Fibroblast of the conjunctiva (primary cell): ENCODE measurements at regions not wholly inside any gene's neighbourhood (a gene's known extent, or its start where the extent isn't known, plus 50 kb on each side); places are given as distances from the start of the nearest gene placed in this dataset.

Source experiments
- DNase-seq: peaks from one replicate; pipeline ENCODE4 v3.0.0-alpha.2; 2010; ENCODE audit warnings: low read depth

DNA sequence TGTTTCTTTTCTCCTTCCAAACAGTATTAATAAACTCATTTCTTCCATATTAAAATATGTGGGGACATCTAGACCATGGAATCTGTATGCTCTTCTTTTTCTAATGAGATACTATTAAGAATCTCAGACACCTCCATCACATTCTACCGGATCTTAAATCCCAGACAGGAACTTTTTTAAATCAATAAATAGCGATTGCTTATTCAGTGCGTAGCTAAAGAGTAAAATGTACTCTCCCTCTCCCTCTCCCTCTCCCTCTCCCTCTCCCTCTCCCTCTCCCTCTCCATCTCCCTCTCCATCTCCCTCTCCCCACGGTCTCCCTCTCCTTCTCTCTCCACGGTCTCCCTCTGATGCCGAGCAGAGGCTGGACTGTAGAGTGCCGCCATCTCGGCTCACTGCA, 297.0 kb downstream of the HNRNPD start:
- no peak for DNase-seq

DNA sequence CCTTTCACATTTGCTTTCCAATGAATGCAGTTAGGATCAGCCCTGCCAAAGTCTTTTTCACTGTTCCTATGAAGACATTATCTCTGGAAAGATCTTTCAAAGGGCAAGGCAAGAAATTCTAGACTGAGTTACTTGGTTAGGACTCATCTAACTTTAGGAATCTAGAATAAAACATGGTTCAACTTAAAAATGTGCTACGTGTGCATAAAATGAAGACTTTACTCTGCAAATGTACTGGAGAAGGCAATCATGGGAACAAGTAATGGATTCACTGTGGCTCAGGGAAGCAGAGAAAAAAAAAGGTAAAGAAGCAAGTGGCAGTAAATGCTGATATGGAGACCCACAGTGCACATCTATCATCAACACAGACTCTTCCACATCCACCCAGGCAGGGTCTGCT, 297.4 kb downstream of the HNRNPD start:
- DNase-seq: no peak

DNA sequence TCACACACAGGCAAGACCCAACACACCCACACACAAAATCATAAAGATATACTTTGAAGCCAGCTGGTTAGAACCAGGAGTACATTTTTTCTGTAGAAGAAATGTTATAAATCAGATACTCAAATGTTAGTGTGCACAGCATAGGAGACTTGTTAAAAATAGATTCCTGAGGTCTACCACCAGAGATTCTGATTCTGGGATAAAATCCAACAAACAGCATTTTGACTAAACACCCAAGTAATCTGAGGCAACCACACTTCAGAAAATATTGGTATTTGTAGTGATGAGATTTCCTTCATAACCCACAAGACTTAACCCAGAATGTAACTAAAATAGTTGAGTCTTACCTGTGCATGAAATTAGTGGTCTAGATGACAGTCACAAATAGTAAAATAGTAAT, 301.8 kb downstream of the HNRNPD start:
- no peak for DNase-seq

DNA sequence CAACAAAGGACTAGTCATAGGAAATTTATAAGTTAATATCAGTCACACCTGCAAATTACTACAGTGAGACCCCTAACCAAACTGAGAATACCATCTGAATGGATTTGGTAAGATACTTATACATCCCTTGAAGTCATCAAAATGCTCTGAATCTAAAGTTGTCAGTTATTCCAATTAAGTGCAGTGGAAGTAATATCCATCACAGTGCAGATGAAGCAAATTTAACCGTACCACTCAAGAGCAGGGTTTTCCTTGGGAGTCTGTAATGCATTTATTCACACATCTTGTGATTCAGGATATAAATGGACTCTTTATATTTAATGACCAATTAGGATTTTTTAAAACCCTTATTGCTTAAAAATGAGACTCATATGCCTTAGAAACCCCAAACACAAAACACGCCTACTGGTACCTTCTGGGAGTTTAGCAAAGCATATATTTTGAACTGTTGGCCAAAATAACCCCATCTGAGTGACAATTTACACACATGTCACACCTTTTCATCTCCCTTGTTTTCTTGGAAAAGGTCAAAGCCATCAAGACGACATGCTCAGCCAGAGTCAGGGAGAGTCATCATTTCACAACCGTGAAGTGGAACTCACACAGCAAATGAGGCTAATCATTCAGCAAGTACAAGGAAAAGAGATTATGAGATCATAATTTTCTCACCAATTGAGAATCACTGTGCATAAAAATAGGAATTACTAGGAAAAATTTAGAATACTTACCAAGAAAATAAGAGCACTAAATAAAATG, 303.7 kb downstream of the HNRNPD start:
- DNase-seq: no peak

DNA sequence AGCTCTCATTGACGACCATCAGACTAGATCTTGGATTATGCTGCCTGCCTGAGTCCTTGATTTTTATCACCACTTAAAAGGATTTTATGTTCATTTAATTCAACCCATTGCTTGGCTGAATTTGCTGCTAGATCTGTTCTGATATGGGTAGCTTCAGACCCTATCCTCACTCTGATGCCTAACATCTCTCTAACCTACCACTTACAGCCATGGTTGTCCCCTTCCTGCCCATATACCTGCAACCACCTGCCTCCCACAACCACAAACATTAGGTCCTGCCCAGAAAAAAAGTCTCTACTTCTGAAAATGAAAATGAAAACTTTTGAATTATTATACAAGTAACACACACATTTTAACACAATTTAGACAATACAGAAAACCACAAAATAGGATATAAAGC, 310.8 kb downstream of the HNRNPD start:
- DNase-seq: no peak

DNA sequence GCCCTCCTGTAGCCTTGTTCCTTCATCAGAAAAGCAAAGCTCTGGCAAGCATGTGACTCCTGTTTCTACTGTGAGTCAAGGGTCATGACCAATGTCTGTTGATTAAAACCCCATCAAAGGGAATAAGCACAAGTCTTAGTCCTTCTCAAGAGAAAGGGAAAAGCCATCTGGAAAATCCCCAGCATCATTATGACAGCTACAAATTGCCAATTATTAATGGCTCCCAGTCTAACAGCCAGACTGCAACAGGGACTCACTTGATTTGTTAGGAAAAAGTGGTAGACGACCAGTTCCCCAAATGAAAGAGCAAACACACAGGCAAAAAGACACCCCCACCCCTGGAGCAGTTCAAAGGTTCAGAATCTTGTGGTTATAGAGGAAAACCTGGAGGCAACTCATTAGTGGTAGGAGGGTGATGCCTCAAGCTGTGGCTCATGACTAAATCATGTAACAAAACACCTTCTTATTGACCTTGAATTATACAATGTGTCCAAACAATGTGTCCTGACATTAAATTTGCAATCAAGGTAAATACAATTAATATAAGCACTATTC, 315.7 kb downstream of the HNRNPD start:
- DNase-seq: no peak

DNA sequence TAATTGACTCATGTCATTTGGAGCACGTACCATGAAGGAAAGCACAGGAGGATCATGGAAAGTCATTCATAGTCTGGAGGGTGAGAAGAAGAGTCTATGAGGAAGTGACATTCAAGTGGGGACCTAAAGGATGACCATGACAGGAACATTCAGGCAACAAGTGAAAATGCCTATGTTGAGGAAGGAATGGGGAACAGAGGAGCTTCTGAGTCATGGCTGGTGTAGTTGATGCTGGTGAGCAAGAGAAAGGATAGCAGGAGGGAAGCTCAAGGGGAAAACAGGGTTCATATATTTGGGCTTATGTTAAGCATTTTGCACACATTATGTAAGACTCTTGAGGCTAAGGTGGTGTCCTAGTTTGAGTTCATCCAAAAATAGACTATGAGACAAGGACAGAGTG, 318.6 kb downstream of the HNRNPD start:
- no peak for DNase-seq

DNA sequence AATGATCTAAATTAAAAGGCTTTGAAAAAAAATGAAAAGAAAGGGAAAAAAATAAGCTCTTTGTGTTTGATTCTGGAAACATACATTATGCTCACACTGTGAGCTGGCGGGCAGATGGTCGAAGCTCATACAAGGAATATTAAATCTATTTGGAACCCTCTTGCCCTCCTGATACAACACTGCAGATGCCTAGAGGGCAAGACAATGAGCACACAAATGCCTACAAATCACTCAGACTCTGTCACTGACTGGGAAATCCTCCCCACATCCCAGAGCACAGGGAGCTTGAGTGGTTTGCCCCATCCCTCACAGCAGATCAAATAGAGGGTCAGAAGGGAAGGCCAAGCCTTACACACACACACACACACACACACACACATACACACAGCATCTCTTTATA, 320.4 kb downstream of the HNRNPD start:
- DNase-seq: no peak

DNA sequence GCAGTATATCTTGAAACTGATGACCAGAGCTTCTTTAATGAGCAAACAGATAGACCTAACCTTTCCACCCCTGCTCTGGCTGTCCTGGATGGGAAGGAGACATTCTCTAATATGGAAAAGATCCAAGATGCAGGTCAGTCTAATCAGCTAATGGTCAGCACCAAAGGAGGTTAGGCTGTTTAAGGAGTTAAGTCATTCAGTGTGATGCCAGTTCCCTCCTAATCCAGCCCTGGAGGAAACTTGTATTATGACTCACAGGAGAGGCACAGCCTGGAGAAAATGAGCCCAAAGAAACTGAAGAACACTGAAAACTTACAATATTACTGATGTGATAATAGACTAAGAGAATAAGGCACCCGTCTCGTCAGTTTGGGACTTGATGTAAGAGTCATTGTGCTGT, 323.0 kb downstream of the HNRNPD start:
- DNase-seq: no peak

DNA sequence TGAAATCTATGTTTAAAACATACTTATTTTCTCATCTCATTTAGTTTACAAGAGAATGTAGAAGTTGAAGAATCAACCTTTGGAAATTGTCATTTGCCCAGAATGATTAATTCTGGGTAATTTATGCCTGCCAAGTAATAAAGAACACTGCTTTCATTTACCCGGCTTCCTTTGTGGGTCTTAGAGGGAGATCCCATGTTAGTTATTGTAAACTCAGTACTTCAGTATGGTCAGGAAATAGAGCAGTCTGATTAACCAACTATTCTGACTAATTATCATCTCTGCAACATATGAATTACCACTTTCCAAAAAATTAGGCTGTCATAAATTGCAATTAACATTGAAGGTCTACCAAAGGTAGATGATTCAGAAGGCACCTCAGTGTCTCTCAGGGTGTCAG, 324.5 kb downstream of the HNRNPD start:
- no peak for DNase-seq

DNA sequence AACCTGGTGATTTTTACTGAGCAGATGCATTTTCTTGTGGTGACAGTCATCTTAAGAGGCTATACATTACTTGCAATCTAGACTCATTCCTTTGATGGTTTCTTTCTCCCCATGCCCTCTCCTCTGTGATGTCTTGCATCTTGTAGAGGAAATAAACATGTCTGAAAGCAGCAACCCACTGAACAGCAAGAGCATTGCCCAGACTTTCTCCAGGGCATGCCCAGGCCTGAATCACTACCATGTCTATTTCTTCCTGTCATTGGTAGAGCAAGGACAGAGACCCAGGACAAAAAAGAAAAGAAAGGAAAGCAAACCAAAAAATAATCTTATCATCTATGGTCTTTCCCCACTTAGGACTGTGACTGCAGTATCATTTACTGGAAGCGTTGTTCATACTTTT, 326.1 kb downstream of the HNRNPD start:
- DNase-seq: no peak

DNA sequence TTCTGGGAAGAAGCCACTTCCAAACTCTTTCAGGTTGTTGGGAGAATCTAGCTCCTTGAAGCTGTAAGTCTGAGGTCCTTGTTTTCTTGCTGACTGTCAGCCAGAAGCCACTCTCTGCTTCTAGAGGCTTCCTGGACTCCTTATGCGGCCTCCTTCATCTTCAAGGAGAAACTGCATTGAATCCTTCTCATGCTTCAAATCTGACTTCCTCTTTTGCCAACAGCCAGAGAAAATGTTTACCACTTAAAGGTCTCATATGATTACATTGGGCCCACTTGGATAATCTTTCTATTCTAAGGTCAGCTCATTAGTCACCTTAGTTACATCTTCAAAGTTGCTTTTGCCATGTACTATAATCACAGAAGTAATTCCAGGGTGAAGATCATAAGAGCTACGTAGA, 327.0 kb downstream of the HNRNPD start:
- DNase-seq: no peak

DNA sequence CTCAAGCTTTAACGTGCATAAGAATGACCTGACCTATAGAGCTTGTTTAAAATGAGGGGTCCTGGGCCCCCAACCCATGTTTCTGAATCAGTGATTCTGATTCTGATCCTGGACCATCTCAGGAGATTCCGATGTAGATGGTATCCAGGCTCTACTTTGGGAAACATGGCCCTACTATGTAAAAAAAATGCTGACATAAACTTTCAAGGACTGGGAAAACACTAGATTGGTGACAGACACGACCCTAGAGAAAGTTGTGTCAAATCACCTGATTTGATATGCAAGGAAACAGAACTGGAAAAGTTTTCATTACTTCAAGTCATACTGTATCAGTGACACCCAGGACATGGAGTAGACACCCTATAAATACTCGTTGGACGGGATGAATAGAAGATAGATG, 328.5 kb downstream of the HNRNPD start:
- no peak for DNase-seq

DNA sequence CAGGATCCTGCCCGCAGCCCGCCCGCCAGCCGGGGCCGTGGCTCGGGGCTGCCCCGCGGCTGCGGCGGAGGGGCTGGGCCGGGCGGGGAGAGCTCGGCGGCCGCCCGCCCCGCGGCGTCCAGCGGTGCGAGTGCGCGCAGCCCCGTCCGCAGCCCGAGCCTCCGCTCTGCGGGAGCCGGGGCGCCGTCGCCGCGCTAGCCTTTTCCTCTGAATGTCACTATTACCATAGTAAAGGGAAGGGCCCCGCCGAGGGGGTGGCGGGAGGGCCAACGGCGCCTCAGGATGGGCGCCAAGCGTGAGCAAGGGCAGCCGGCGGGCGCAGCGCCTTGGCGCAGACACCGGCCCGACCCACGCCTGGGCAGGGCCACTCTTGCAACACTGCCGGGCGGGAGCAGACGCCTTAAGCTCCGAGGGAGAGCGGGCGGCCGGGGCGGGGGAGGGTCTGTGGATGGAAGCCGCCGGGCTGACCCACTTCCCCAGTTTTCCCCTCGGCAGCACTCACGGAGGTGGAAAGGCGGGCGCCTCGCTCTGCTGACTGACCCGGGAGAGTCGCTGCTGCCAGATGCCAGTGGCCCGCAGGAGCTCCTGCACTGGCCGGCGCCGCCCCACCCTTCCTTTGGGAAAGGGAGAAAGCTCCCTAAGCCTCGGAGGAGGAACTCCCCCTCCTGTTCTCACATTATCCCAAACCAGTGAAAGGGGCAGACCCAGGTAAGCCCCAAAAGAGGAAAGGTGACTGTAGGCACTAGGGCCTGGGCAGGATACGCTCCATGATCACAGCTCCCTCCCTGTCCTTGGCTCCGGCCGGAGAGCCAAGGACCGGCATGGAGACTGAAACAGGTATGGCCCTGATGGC, 329.4 kb downstream of the HNRNPD start:
- peak; percentile 13 for DNase-seq

DNA sequence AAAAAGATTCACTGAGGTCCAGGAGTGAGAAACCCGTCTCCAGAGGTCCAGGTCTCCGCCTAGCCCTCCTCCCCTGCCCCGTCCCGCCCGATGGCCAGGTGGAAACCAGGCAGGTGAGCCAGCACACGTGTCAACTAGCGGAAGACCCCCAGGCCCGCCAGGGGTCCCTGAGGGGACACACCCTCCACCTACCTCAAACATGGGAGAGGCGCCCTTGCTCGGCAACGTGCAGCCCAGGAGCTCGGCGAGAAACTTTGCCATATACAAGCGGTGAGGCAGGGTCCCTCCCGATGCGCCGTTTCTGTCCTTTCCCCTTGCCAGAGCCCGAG, 330.0 kb downstream of the HNRNPD start:
- DNase-seq: no peak

DNA sequence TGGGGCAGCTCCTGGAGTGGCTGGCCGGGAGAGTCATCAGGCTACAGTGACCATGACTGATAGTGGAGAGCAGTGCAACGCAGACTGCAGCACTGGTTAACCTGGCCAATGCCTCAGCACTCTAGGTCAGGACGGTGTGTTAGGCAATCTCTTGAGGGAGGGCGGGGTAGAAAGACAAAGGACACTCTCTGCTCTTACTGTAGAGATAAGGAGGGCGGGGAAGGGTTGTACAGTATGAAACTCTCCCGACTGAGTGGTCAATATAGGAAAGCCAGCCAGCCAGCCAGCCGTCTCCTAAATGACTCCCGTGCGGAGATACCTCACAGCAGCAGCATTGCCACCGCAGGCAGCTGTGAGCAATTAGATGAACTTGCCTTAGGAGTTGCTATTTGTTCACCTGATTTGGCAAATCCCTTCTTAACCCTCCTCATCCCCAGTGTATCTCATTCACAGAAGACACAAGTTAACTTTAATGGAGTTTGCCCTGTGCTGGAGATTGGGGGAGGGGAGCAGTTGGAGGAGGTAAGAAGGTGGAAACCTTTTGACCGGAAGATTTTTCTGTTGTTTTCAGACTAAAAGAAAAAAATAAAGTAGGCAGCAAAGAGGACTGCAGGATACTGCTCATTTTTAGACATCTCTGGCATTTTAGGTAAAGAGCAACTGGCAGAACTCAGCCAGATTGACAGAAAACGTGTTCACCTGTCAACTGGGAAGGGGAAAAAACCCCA, 330.5 kb downstream of the HNRNPD start:
- DNase-seq: no peak

DNA sequence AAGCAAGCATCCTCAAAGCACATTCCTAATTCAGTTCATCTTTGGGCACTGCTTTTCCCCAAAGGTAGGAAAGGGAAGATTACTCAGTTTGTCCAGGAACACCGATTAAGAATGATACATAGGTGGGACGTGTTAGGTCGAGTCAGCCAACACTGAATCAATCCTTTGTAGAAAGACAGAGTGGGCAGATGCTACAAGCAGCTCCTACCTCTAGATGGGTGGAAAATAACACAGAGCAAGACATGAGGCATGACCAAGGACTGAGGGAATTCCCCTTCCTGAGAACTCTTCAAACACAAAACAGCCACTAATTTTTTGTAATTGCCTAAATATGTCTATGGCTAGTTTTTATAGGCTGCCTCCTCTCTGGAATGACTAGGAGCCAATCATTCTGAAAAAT, 331.7 kb downstream of the HNRNPD start:
- DNase-seq: no peak

DNA sequence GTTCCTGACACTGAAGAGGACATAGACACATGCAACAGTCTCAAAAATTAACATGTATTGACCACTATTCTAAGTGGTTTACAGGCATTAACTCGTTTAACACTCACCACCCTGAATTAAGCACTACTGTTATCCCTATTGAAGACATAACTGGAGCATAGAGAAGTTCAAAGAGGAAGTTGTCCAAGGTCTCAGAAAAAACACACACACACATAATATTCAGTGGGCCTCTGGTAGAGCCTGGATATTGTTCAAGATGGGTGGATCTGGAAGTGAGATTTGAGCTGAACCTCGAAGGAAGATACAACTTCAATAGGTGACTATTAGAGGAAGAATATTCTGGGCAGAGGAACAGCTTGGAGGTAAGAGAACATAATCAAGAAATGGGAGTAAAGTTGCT, 334.9 kb downstream of the HNRNPD start:
- no peak for DNase-seq

DNA sequence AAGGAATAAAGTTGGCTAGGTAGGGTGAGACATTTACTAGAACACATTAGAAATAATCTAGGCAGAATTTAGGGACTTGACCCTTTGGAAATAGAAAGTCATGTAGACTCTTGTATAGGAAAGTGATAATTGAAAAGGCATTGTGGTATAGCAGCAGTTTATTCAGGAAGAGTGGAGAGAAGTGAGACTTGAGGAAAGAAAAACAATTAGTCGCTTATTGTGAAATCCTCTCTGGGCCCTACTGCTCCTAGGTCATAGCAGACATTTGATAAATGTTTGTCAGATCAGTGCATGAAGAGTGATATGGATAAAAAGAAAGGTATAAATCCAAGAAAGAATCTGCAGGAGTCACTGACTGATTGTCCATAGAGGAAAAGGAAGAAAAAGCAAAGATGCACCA, 337.6 kb downstream of the HNRNPD start:
- DNase-seq: no peak

DNA sequence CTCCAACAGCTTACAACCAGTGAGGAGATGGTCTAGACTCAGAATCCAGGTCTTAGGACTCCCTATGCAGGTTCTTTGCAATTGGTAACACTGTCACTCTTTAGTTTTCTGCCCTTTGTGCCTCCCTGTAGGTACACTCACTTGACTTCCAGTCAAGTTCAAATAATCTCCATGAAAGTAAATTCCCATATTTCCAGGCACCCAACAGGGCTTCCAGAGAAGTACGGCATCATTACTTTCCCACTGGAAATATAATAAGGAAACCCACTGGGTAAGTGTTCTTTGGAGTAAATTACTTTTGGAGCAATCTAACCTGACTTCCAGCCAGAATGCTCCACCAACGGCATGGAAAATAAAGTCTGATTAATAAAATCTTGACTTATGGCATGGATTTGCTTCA, 338.9 kb downstream of the HNRNPD start:
- DNase-seq: no peak

DNA sequence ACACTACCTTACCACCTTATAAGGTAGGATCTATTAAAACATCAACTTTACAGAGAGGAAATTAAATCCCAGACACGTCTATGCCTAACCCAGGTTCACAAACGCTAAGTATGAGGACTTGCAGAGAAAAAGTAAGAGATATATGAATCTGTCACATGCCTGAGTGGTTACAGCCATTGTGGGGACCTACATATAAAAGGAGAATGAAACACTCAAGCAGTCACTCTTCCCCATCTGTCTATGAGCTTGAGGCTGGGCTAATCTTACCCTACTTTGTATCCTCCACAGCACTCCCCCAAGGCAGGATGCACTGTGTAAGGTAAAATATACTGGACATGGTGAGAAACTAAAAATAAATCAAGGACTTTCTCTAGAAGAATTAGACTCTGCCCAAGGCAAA, 339.9 kb downstream of the HNRNPD start:
- no peak for DNase-seq

DNA sequence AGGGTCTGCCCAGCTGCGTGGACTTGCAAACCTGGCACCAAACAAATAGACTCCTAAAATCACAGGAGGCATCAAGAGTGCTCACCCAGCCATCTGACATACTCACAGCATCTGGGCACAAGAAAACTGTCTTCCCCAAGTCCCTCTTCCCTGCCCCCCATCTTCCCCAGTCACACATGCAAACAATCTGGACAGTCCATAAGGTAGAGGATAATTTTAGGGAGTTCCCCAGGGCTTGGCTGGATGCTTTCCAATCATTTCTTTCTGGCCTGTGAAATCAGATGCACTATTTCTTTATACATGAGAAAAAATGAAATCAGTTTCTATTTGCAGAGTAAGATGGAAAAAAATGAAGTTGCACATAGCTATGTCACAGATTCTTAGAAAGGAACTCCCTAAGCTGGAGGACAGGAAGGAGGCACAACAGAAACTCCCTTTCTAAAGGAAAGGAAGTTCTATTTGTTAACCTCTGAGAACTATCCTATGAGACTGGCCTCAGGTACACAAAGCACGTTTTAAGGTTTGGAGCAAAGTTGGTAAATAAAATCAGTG, 342.3 kb downstream of the HNRNPD start:
- no peak for DNase-seq

DNA sequence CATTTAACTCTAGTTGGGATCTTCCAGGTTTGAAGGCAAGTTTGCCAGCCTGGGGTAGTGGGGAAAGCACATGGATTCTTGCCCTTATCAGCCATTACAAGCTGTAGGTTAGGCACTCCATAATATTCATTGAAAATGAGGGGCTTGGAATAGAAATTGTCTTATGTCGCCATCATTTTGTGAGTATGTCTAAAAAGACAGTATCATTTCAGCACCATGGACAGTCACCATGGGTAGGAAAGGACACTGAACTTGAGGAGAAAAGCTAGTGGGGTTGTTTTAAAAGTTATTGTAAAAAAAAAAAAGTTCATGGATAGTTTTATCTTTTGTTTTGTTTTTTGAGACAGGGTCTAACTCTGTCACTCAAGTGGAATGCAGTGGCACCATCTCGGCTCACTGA, 356.1 kb downstream of the HNRNPD start:
- no peak for DNase-seq
